ENCODE measurements at regions not wholly inside any gene's neighbourhood (a gene's known extent, or its start where the extent isn't known, plus 50 kb on each side); places are given as distances from the start of the nearest gene placed in this dataset.

DNA sequence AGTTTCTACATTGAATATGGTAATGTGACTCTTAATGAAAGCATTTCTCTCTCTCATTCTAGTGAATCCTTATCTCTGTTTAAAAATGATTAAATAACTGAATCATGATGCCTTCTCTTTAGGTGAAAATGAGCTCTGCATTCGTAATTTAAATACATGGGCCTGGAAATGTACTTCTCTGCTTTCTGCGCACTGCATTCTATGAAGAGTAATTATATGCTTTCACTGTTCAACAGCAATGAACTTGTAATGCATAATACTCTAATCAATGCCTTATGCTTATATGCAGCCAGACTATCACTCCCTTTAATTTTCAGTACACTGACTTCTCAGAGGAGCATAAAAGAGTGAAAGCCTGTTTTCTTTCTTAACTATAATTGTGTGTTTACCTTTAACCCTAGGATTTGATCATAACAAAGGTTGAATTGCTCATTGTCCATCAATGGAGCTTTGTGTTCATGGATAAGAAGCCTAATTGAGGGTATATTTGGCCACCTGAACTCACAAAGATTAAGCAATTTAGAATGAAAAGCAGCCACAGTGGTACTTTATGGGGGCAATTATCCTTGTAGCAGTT is 330.8 kb upstream of the PDZRN3 start:
- H3K4me1 Mint-ChIP-seq: peaks cover 16% of the 10 kb centered on the region
- no peak for DNase-seq (ENCODE audit: low spot score)

More for the DNA sequence above, 330.8 kb upstream of the PDZRN3 start:
- Mint-ChIP-seq H3K9me3 (peaks cover 14% of the 10 kb centered on the region), H3K27ac (no peak overlapping the region), H3K36me3 (no peaks in the 10 kb centered on the region; the same call in 1 of the 2 replicates), H3K4me3 (no peak overlapping the region), H3K27me3 (ENCODE audit: low read depth) (peaks cover 2% of the 10 kb centered on the region; the same call in 1 of the 2 replicates)
- TF ChIP-seq RELA (CRISPR knock-in tag; IDR thresholded peaks at IDR 0.05; ENCODE audit: borderline replicate concordance): no peak
- TF ChIP-seq ZNF416 (CRISPR knock-in tag; IDR thresholded peaks at IDR 0.05): no peak
- TF ChIP-seq, protein P1, sequence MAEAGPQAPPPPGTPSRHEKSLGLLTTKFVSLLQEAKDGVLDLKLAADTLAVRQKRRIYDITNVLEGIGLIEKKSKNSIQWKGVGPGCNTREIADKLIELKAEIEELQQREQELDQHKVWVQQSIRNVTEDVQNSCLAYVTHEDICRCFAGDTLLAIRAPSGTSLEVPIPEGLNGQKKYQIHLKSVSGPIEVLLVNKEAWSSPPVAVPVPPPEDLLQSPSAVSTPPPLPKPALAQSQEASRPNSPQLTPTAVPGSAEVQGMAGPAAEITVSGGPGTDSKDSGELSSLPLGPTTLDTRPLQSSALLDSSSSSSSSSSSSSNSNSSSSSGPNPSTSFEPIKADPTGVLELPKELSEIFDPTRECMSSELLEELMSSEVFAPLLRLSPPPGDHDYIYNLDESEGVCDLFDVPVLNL (CRISPR knock-in tag; IDR thresholded peaks at IDR 0.05; ENCODE audit: borderline replicate concordance, low read depth): no peak
- TF ChIP-seq, protein P2, sequence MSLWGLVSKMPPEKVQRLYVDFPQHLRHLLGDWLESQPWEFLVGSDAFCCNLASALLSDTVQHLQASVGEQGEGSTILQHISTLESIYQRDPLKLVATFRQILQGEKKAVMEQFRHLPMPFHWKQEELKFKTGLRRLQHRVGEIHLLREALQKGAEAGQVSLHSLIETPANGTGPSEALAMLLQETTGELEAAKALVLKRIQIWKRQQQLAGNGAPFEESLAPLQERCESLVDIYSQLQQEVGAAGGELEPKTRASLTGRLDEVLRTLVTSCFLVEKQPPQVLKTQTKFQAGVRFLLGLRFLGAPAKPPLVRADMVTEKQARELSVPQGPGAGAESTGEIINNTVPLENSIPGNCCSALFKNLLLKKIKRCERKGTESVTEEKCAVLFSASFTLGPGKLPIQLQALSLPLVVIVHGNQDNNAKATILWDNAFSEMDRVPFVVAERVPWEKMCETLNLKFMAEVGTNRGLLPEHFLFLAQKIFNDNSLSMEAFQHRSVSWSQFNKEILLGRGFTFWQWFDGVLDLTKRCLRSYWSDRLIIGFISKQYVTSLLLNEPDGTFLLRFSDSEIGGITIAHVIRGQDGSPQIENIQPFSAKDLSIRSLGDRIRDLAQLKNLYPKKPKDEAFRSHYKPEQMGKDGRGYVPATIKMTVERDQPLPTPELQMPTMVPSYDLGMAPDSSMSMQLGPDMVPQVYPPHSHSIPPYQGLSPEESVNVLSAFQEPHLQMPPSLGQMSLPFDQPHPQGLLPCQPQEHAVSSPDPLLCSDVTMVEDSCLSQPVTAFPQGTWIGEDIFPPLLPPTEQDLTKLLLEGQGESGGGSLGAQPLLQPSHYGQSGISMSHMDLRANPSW (CRISPR knock-in tag; conservative IDR thresholded peaks at IDR 0.05; ENCODE audit: low read depth): no peak
- no peak for TF ChIP-seq JAZF1 (CRISPR knock-in tag; IDR thresholded peaks at IDR 0.05)
- TF ChIP-seq SMAD3 (CRISPR knock-in tag; IDR thresholded peaks at IDR 0.05; ENCODE audit: borderline replicate concordance): no peak
- TF ChIP-seq HMGA2 (CRISPR knock-in tag; IDR thresholded peaks at IDR 0.05): no peak
- no peak for TF ChIP-seq ZNF423 (CRISPR knock-in tag; IDR thresholded peaks at IDR 0.05)
- TF ChIP-seq, protein P3, sequence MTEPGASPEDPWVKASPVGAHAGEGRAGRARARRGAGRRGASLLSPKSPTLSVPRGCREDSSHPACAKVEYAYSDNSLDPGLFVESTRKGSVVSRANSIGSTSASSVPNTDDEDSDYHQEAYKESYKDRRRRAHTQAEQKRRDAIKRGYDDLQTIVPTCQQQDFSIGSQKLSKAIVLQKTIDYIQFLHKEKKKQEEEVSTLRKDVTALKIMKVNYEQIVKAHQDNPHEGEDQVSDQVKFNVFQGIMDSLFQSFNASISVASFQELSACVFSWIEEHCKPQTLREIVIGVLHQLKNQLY (CRISPR knock-in tag; IDR thresholded peaks at IDR 0.05): no peak
- TF ChIP-seq ZNF138 (CRISPR knock-in tag; conservative IDR thresholded peaks at IDR 0.05): no peak
- TF ChIP-seq, protein P4, sequence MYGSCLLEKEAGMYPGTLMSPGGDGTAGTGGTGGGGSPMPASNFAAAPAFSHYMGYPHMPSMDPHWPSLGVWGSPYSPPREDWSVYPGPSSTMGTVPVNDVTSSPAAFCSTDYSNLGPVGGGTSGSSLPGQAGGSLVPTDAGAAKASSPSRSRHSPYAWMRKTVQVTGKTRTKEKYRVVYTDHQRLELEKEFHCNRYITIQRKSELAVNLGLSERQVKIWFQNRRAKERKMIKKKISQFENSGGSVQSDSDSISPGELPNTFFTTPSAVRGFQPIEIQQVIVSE (CRISPR knock-in tag; IDR thresholded peaks at IDR 0.05; ENCODE audit: borderline replicate concordance): no peak
- TF ChIP-seq, protein P5, sequence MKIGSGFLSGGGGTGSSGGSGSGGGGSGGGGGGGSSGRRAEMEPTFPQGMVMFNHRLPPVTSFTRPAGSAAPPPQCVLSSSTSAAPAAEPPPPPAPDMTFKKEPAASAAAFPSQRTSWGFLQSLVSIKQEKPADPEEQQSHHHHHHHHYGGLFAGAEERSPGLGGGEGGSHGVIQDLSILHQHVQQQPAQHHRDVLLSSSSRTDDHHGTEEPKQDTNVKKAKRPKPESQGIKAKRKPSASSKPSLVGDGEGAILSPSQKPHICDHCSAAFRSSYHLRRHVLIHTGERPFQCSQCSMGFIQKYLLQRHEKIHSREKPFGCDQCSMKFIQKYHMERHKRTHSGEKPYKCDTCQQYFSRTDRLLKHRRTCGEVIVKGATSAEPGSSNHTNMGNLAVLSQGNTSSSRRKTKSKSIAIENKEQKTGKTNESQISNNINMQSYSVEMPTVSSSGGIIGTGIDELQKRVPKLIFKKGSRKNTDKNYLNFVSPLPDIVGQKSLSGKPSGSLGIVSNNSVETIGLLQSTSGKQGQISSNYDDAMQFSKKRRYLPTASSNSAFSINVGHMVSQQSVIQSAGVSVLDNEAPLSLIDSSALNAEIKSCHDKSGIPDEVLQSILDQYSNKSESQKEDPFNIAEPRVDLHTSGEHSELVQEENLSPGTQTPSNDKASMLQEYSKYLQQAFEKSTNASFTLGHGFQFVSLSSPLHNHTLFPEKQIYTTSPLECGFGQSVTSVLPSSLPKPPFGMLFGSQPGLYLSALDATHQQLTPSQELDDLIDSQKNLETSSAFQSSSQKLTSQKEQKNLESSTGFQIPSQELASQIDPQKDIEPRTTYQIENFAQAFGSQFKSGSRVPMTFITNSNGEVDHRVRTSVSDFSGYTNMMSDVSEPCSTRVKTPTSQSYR (CRISPR knock-in tag; IDR thresholded peaks at IDR 0.05): no peak
- no peak for TF ChIP-seq PRRX2 (CRISPR knock-in tag; IDR thresholded peaks at IDR 0.05)
- TF ChIP-seq, protein P6, sequence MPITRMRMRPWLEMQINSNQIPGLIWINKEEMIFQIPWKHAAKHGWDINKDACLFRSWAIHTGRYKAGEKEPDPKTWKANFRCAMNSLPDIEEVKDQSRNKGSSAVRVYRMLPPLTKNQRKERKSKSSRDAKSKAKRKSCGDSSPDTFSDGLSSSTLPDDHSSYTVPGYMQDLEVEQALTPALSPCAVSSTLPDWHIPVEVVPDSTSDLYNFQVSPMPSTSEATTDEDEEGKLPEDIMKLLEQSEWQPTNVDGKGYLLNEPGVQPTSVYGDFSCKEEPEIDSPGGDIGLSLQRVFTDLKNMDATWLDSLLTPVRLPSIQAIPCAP (CRISPR knock-in tag; IDR thresholded peaks at IDR 0.05): no peak
- no peak for TF ChIP-seq RORB (CRISPR knock-in tag; IDR thresholded peaks at IDR 0.05)
- TF ChIP-seq, protein P7, sequence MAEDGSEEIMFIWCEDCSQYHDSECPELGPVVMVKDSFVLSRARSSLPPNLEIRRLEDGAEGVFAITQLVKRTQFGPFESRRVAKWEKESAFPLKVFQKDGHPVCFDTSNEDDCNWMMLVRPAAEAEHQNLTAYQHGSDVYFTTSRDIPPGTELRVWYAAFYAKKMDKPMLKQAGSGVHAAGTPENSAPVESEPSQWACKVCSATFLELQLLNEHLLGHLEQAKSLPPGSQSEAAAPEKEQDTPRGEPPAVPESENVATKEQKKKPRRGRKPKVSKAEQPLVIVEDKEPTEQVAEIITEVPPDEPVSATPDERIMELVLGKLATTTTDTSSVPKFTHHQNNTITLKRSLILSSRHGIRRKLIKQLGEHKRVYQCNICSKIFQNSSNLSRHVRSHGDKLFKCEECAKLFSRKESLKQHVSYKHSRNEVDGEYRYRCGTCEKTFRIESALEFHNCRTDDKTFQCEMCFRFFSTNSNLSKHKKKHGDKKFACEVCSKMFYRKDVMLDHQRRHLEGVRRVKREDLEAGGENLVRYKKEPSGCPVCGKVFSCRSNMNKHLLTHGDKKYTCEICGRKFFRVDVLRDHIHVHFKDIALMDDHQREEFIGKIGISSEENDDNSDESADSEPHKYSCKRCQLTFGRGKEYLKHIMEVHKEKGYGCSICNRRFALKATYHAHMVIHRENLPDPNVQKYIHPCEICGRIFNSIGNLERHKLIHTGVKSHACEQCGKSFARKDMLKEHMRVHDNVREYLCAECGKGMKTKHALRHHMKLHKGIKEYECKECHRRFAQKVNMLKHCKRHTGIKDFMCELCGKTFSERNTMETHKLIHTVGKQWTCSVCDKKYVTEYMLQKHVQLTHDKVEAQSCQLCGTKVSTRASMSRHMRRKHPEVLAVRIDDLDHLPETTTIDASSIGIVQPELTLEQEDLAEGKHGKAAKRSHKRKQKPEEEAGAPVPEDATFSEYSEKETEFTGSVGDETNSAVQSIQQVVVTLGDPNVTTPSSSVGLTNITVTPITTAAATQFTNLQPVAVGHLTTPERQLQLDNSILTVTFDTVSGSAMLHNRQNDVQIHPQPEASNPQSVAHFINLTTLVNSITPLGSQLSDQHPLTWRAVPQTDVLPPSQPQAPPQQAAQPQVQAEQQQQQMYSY (CRISPR knock-in tag; IDR thresholded peaks at IDR 0.05): no peak
- TF ChIP-seq, protein P8, sequence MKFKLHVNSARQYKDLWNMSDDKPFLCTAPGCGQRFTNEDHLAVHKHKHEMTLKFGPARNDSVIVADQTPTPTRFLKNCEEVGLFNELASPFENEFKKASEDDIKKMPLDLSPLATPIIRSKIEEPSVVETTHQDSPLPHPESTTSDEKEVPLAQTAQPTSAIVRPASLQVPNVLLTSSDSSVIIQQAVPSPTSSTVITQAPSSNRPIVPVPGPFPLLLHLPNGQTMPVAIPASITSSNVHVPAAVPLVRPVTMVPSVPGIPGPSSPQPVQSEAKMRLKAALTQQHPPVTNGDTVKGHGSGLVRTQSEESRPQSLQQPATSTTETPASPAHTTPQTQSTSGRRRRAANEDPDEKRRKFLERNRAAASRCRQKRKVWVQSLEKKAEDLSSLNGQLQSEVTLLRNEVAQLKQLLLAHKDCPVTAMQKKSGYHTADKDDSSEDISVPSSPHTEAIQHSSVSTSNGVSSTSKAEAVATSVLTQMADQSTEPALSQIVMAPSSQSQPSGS (CRISPR knock-in tag; IDR thresholded peaks at IDR 0.05; ENCODE audit: borderline replicate concordance, low read depth): no peak
- TF ChIP-seq IRF2 (CRISPR knock-in tag; IDR thresholded peaks at IDR 0.05; ENCODE audit: borderline replicate concordance, low read depth): no peak
- CTCF ChIA-PET: no interaction called here
- no peak for ATAC-seq
- POLR2A ChIA-PET: no interaction called here
